Cerebellar cortex (tissue), 1 donor: ENCODE measurements at regions not wholly inside any gene's neighbourhood (a gene's known extent, or its start where the extent isn't known, plus 50 kb on each side); places are given as distances from the start of the nearest gene placed in this dataset.
"Not testable (repeated sequence)": the region's sequence is repeated elsewhere in the genome, so short reads cannot be mapped to it uniquely, and the experiment has no call there.

Experiments
- DNase-seq: peaks from one replicate; pipeline ENCODE4 v3.0.0-alpha.2; 2015; ENCODE audit warnings: low spot score

- DNase-seq = no peak
Observed at GRCh38 chr3:78087134-78087533, 1047.2 kb downstream of the ROBO2 start.

GRCh38 chr3:78088006-78088405 is 1048.1 kb downstream of the ROBO2 start:
- no peak for DNase-seq

- no peak for DNase-seq
Observed at GRCh38 chr3:78090382-78090781, 1050.5 kb downstream of the ROBO2 start.

- DNase-seq = no peak
Observed at GRCh38 chr3:78091478-78092119, 1051.7 kb downstream of the ROBO2 start.

- not testable (repeated sequence) for DNase-seq
Observed at GRCh38 chr3:78092574-78092973, 1052.7 kb downstream of the ROBO2 start.

- no peak for DNase-seq
Observed at GRCh38 chr3:78096488-78097255, 1056.8 kb downstream of the ROBO2 start.

- DNase-seq = no peak
Observed at GRCh38 chr3:78098367-78098766, 1058.5 kb downstream of the ROBO2 start.

GRCh38 chr3:78101384-78101783 is 1061.5 kb downstream of the ROBO2 start:
- no peak for DNase-seq

- DNase-seq = not testable (repeated sequence)
Observed at GRCh38 chr3:78108269-78108961, 1068.5 kb downstream of the ROBO2 start.

GRCh38 chr3:78112291-78113010 is 1072.6 kb downstream of the ROBO2 start:
- DNase-seq = no peak

- no peak for DNase-seq
Observed at GRCh38 chr3:78115983-78116382, 1076.1 kb downstream of the ROBO2 start.

GRCh38 chr3:78116874-78117273 is 1077.0 kb downstream of the ROBO2 start:
- no peak for DNase-seq

GRCh38 chr3:78123058-78123457 is 1083.2 kb downstream of the ROBO2 start:
- no peak for DNase-seq

- DNase-seq = no peak
Observed at GRCh38 chr3:78129707-78130106, 1089.8 kb downstream of the ROBO2 start.

- no peak for DNase-seq
Observed at GRCh38 chr3:78130741-78131290, 1090.9 kb downstream of the ROBO2 start.

- DNase-seq = no peak
Observed at GRCh38 chr3:78134496-78134895, 1094.6 kb downstream of the ROBO2 start.

- no peak for DNase-seq
Observed at GRCh38 chr3:78139166-78139565, 1099.3 kb downstream of the ROBO2 start.

- DNase-seq = no peak
Observed at GRCh38 chr3:78140274-78140673, 1100.4 kb downstream of the ROBO2 start.

- no peak for DNase-seq
Observed at GRCh38 chr3:78140866-78141265, 1101.0 kb downstream of the ROBO2 start.

- DNase-seq = no peak
Observed at GRCh38 chr3:78141269-78141668, 1101.4 kb downstream of the ROBO2 start.

GRCh38 chr3:78143000-78143399 is 1103.1 kb downstream of the ROBO2 start:
- no peak for DNase-seq
